ENCODE measurements at regions not wholly inside any gene's neighbourhood (a gene's known extent, or its start where the extent isn't known, plus 50 kb on each side); places are given as distances from the start of the nearest gene placed in this dataset.

- TF ChIP-seq, protein P1, sequence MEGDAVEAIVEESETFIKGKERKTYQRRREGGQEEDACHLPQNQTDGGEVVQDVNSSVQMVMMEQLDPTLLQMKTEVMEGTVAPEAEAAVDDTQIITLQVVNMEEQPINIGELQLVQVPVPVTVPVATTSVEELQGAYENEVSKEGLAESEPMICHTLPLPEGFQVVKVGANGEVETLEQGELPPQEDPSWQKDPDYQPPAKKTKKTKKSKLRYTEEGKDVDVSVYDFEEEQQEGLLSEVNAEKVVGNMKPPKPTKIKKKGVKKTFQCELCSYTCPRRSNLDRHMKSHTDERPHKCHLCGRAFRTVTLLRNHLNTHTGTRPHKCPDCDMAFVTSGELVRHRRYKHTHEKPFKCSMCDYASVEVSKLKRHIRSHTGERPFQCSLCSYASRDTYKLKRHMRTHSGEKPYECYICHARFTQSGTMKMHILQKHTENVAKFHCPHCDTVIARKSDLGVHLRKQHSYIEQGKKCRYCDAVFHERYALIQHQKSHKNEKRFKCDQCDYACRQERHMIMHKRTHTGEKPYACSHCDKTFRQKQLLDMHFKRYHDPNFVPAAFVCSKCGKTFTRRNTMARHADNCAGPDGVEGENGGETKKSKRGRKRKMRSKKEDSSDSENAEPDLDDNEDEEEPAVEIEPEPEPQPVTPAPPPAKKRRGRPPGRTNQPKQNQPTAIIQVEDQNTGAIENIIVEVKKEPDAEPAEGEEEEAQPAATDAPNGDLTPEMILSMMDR (IDR thresholded peaks at IDR 0.05; ENCODE audit: low read depth, low read length, poor library complexity, severe bottlenecking), result no peak
- no peak for TF ChIP-seq EZH2phosphoT487 (IDR thresholded peaks at IDR 0.05; ENCODE audit: borderline replicate concordance, low read length)
- Histone ChIP-seq H3K4me2 (ENCODE audit: low read length) (no peak overlapping the region), H3K4me1 (ENCODE audit: control insufficient read depth, low read length) (no peaks in the 10 kb centered on the region), H3K79me2 (ENCODE audit: control insufficient read depth, low read length) (no peaks in the 10 kb centered on the region), H3F3A (ENCODE audit: control insufficient read depth, insufficient read depth) (no peaks in the 10 kb centered on the region), H3K36me3 (ENCODE audit: control insufficient read depth, low read length) (no peaks in the 10 kb centered on the region), H3K9me3 (ENCODE audit: control insufficient read depth, insufficient read depth, low read length) (no peaks in the 10 kb centered on the region), H3K27me3 (ENCODE audit: control insufficient read depth, low read length) (no peaks in the 10 kb centered on the region), H3K9me2 (replicated peaks; ENCODE audit: control insufficient read depth, low read length) (no peaks in the 10 kb centered on the region), H3K27ac (ENCODE audit: low read depth, low read length) (no peak overlapping the region), H3K4me3 (ENCODE audit: low read length) (no peak overlapping the region), H4K20me1 (ENCODE audit: control insufficient read depth, insufficient read depth, low read depth, low read length) (no peaks in the 10 kb centered on the region)
Observed at GRCh38 chr14:58951143-58951542, 237.3 kb upstream of the DAAM1 start.

DNA sequence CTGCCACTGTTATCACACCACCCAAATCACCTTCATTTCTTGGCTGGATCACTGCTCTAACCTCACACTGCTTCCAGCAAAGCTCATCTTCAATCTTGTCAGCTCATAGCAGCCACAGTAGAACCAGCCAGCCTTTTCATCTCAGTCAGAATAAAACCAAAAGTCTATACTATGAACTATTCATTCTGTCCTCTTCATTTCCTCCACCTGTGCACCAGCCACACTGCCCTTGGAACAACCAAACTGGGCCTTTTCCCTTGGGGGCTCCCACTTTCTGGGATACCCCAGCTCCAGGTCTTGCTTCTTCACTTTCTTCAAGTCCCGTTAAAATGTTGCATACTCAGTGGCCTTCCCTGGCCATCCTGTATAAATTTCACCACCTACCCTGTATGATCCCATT, 234.4 kb upstream of the DAAM1 start:
- H3K4me2 ChIP-seq (ENCODE audit: low read length), result no peak overlapping the region
- no peaks in the 10 kb centered on the region for H3K36me3 ChIP-seq (ENCODE audit: control insufficient read depth, low read length)
- H4K20me1 ChIP-seq (ENCODE audit: control insufficient read depth, insufficient read depth, low read depth, low read length), result no peaks in the 10 kb centered on the region
- no peaks in the 10 kb centered on the region for H3K79me2 ChIP-seq (ENCODE audit: control insufficient read depth, low read length)
- no peak for TF ChIP-seq EZH2phosphoT487 (IDR thresholded peaks at IDR 0.05; ENCODE audit: borderline replicate concordance, low read length)
- TF ChIP-seq, protein P1 (IDR thresholded peaks at IDR 0.05; ENCODE audit: low read depth, low read length, poor library complexity, severe bottlenecking), result no peak
- no peaks in the 10 kb centered on the region for H3K4me1 ChIP-seq (ENCODE audit: control insufficient read depth, low read length)
- no peaks in the 10 kb centered on the region for H3K9me2 ChIP-seq (replicated peaks; ENCODE audit: control insufficient read depth, low read length)
- H3K27ac ChIP-seq (ENCODE audit: low read depth, low read length), result no peak overlapping the region
- H3K4me3 ChIP-seq (ENCODE audit: low read length), result no peak overlapping the region
- H3K9me3 ChIP-seq (ENCODE audit: control insufficient read depth, insufficient read depth, low read length), result no peaks in the 10 kb centered on the region
- H3F3A ChIP-seq (ENCODE audit: control insufficient read depth, insufficient read depth), result no peaks in the 10 kb centered on the region
- no peaks in the 10 kb centered on the region for H3K27me3 ChIP-seq (ENCODE audit: control insufficient read depth, low read length)

- Histone ChIP-seq H3K79me2 (ENCODE audit: control insufficient read depth, low read length) (no peaks in the 10 kb centered on the region), H3K36me3 (ENCODE audit: control insufficient read depth, low read length) (no peaks in the 10 kb centered on the region), H3K27me3 (ENCODE audit: control insufficient read depth, low read length) (no peaks in the 10 kb centered on the region), H3F3A (ENCODE audit: control insufficient read depth, insufficient read depth) (no peaks in the 10 kb centered on the region), H3K9me3 (ENCODE audit: control insufficient read depth, insufficient read depth, low read length) (no peaks in the 10 kb centered on the region), H3K4me1 (ENCODE audit: control insufficient read depth, low read length) (no peaks in the 10 kb centered on the region), H3K9me2 (replicated peaks; ENCODE audit: control insufficient read depth, low read length) (no peaks in the 10 kb centered on the region), H3K4me3 (ENCODE audit: low read length) (no peak overlapping the region), H3K4me2 (ENCODE audit: low read length) (no peak overlapping the region), H3K27ac (ENCODE audit: low read depth, low read length) (no peak overlapping the region), H4K20me1 (ENCODE audit: control insufficient read depth, insufficient read depth, low read depth, low read length) (no peaks in the 10 kb centered on the region)
- TF ChIP-seq, protein P1 (IDR thresholded peaks at IDR 0.05; ENCODE audit: low read depth, low read length, poor library complexity, severe bottlenecking), result no peak
- no peak for TF ChIP-seq EZH2phosphoT487 (IDR thresholded peaks at IDR 0.05; ENCODE audit: borderline replicate concordance, low read length)
Observed at GRCh38 chr14:58954901-58955861, 233.3 kb upstream of the DAAM1 start.

Measured in DOHH2 (cell line).